GM12878 (cell line): ENCODE measurements at regions not wholly inside any gene's neighbourhood (a gene's known extent, or its start where the extent isn't known, plus 50 kb on each side); places are given as distances from the start of the nearest gene placed in this dataset.

Experiments used
- ATAC-seq: fragments of 200-7000 bp; cut with Tn5 transposase; 3 replicates; pipeline ENCODE4 v1.9.1; 2020; ENCODE audit warnings: mild to moderate bottlenecking, moderate library complexity
- BruUV-seq: library from RNA; stranded (reverse); fragments of 400-500 nt; replicated peaks from 2 replicates; lab custom pipeline; 2021; lab: Mats Ljungman, UMichigan
- CTCF ChIA-PET: fragments of 300-600 bp; sonication (Branson Sonifier 250); formaldehyde crosslinking; extraction: SDS; loops from one replicate; lab custom pipeline; 2021; ENCODE audit warnings: inconsistent platforms; lab: Yijun Ruan, JAX
- POLR2A ChIA-PET: fragments of 350-600 bp; formaldehyde crosslinking; extraction: SDS; loops from one replicate; lab custom pipeline; 2021; ENCODE audit warnings: inconsistent platforms; lab: Charles Lee
- RAD21 ChIA-PET: fragments of 300-600 bp; sonication (Branson Sonifier 250); formaldehyde crosslinking; loops from one replicate; lab custom pipeline; 2023; ENCODE audit warnings: antibody characterized with exemption; ENCODE audit not compliant: unreplicated experiment; lab: Charles Lee
- SMC1A ChIA-PET: fragments of 300-600 bp; sonication (Branson Sonifier 250); formaldehyde crosslinking; loops from one replicate; lab custom pipeline; 2023; ENCODE audit not compliant: unreplicated experiment, uncharacterized antibody; lab: Charles Lee
- DNase-seq: peaks from one replicate; pipeline ENCODE4 v3.0.0-alpha.2; 2011; ENCODE audit warnings: low read depth, low spot score
- FAIRE-seq: peaks from 3 replicates; lab custom pipeline; 2011; peaks lifted over from hg19 to GRCh38; lab: Jason Lieb, UNC
- H2AFZ ChIP-seq: 2 replicates; pipeline ENCODE4 v1.6.0; 2011; ENCODE audit warnings: low read depth, low read length, control low read depth; ENCODE audit not compliant: control insufficient read depth
- H3K27ac ChIP-seq: 2 replicates; pipeline ENCODE4 v1.5.1; 2011; ENCODE audit warnings: control low read depth; ENCODE audit not compliant: control insufficient read depth, insufficient read depth
- H3K27me3 ChIP-seq, 2 experiments: replicated peaks in 1 of 2; 2 replicates each; pipeline versions ENCODE4 v1.6.0 to v1.6.1; 2011; ENCODE audit warnings: low read length in 1 of 2; ENCODE audit not compliant: control insufficient read depth in 2 of 2, insufficient read depth in 2 of 2
- H3K36me3 ChIP-seq, 2 experiments: 2 replicates each; pipeline ENCODE4 v1.5.1; 2011; ENCODE audit warnings: low read length in 1 of 2; ENCODE audit not compliant: control insufficient read depth in 2 of 2, insufficient read depth in 2 of 2
- H3K4me1 ChIP-seq: 2 replicates; pipeline ENCODE4 v1.6.1; 2011; ENCODE audit warnings: mild to moderate bottlenecking, low read length, moderate library complexity, mixed read lengths; ENCODE audit not compliant: control insufficient read depth, insufficient read depth
- H3K4me2 ChIP-seq: 2 replicates; pipeline ENCODE4 v1.6.0; 2011; ENCODE audit warnings: control low read depth; ENCODE audit not compliant: control insufficient read depth, insufficient read depth
- H3K4me3 ChIP-seq: fragments of 200-600 bp; sonication (generic); 2 replicates; pipeline ENCODE4 v1.5.1; 2016
- H3K79me2 ChIP-seq: 2 replicates; pipeline ENCODE4 v1.6.0; 2011; ENCODE audit warnings: low read length; ENCODE audit not compliant: control insufficient read depth, insufficient read depth
- H3K9ac ChIP-seq: 2 replicates; pipeline ENCODE4 v1.8.0; 2011; ENCODE audit warnings: low read length, control low read depth, mixed read lengths; ENCODE audit not compliant: control insufficient read depth, insufficient read depth
- H3K9me3 ChIP-seq: replicated peaks from 3 replicates; pipeline ENCODE4 v1.5.1; 2011; ENCODE audit warnings: mild to moderate bottlenecking, low read length; ENCODE audit not compliant: control insufficient read depth, insufficient read depth
- H4K20me1 ChIP-seq: 2 replicates; pipeline ENCODE4 v1.6.0; 2011; ENCODE audit not compliant: control insufficient read depth, insufficient read depth
- BMI1 ChIP-seq: fragments of 450-650 bp; IDR thresholded peaks from 2 replicates; pipeline ENCODE4 v1.6.1; 2016; ENCODE audit warnings: mild to moderate bottlenecking, moderate library complexity, borderline replicate concordance
- E4F1 ChIP-seq: fragments of 450-650 bp; IDR thresholded peaks from 2 replicates; pipeline ENCODE4 v1.6.1; 2018; ENCODE audit warnings: borderline replicate concordance, mild to moderate bottlenecking; ENCODE audit not compliant: partially characterized antibody
- EZH2 ChIP-seq: IDR thresholded peaks from 2 replicates; pipeline ENCODE4 v1.6.1; 2012; ENCODE audit warnings: low read depth, mild to moderate bottlenecking, control low read depth, inconsistent platforms, low read length, borderline replicate concordance; ENCODE audit not compliant: control insufficient read depth
- MEF2B ChIP-seq: fragments of 450-650 bp; IDR thresholded peaks from 2 replicates; pipeline ENCODE4 v1.6.1; 2018; ENCODE audit warnings: mild to moderate bottlenecking, moderate library complexity; ENCODE audit not compliant: partially characterized antibody, poor library complexity, severe bottlenecking
- NFYB ChIP-seq: IDR thresholded peaks from 2 replicates; pipeline ENCODE4 v1.6.1; 2011; ENCODE audit warnings: low read depth, mild to moderate bottlenecking, low read length, improper control_type of control experiment, moderate library complexity; ENCODE audit not compliant: insufficient read depth
- SRF ChIP-seq, 2 experiments: IDR thresholded peaks; 2 replicates each; pipeline ENCODE4 v1.6.1; 2011; ENCODE audit warnings: low read depth in 2 of 2, low read length in 2 of 2, mild to moderate bottlenecking in 1 of 2, moderate library complexity in 1 of 2
- ZNF384 ChIP-seq: IDR thresholded peaks from 2 replicates; pipeline ENCODE4 v1.6.1; 2012; ENCODE audit warnings: low read depth, mild to moderate bottlenecking, low read length, improper control_type of control experiment, borderline replicate concordance
- WGBS: methylation state at CpG from one replicate; pipeline ENCODE4 v1.1.6; 2016; ENCODE audit warnings: low lambda C conversion rate; ENCODE audit not compliant: insufficient replicate concordance, insufficient coverage; ENCODE audit errors: missing lambda C conversion rate; 5-methylcytosine and 5-hydroxymethylcytosine counted together
- in situ Hi-C: fragments of 300-500 bp; cut with MboI; formaldehyde crosslinking; loops from 9 replicates; pipeline ENCODE4 v1.14.3; 2018; ENCODE audit warnings: mixed read lengths
- intact Hi-C: fragments of 100-400 bp; cut with micrococcal nuclease; formaldehyde crosslinking; loops from one replicate; pipeline ENCODE4 v1.14.2; 2022; ENCODE audit not compliant: unreplicated experiment
- TF ChIP-seq, protein P1 (sequence below): fragments of 450-650 bp; IDR thresholded peaks from 2 replicates; pipeline ENCODE4 v1.6.1; 2017; ENCODE audit warnings: mild to moderate bottlenecking, moderate library complexity

DNA sequence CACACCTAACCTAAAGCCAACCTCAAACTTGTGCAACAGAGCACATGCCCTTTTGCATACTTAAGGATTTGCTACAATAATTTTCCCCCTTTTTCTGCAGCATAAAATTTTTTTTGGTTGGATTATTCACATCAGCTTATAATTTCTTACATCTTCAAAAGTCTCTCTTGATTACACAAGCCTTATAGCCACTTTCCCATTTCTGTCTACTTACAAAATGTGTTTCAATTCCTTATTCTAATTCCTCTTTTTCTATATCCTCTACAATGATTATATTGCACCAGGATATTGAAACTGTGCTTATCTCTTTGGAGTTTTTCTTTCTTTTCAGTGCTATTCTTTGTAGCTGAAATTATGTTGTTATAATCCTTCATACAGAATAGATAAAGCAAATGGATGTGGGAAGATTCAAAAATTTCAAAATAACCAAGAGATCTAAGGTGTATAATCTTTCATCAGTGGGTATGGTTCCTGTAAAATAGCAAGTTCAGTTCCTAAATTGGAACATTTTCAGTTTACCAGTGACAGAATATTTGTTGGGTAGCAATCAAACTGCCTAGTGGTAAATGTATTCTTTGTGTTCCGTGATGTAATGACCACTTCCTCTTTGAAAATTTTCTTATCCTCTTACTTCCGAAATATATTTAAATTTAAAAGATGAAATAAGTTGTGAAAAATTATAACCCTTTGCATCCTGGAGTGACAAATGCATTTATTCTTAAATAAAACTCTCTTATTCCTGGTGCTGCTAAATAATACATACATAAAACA is 386.8 kb upstream of the CHD1 start:
- no peaks in the 10 kb centered on the region for H3K36me3 ChIP-seq
- SMC1A ChIA-PET, result no interaction called here
- H3K4me1 ChIP-seq, result no peaks in the 10 kb centered on the region
- FAIRE-seq, result no peak
- no peak overlapping the region for H3K4me3 ChIP-seq
- no peaks in the 10 kb centered on the region for H3K79me2 ChIP-seq
- no TSS peak for BruUV-seq
- POLR2A ChIA-PET, result no interaction called here
- no peak for DNase-seq
- no peak overlapping the region for H3K4me2 ChIP-seq
- intact Hi-C loops, result no loop called here
- no peaks in the 10 kb centered on the region for H3K9me3 ChIP-seq
- no peak for ATAC-seq
- H2AFZ ChIP-seq, result no peak overlapping the region
- no peaks in the 10 kb centered on the region for H4K20me1 ChIP-seq
- 23% methylated on average over 2 of the region's 2 CpGs for WGBS
- no peak for TF ChIP-seq MEF2B
- TF ChIP-seq NFYB, result no peak
- TF ChIP-seq, protein P1, sequence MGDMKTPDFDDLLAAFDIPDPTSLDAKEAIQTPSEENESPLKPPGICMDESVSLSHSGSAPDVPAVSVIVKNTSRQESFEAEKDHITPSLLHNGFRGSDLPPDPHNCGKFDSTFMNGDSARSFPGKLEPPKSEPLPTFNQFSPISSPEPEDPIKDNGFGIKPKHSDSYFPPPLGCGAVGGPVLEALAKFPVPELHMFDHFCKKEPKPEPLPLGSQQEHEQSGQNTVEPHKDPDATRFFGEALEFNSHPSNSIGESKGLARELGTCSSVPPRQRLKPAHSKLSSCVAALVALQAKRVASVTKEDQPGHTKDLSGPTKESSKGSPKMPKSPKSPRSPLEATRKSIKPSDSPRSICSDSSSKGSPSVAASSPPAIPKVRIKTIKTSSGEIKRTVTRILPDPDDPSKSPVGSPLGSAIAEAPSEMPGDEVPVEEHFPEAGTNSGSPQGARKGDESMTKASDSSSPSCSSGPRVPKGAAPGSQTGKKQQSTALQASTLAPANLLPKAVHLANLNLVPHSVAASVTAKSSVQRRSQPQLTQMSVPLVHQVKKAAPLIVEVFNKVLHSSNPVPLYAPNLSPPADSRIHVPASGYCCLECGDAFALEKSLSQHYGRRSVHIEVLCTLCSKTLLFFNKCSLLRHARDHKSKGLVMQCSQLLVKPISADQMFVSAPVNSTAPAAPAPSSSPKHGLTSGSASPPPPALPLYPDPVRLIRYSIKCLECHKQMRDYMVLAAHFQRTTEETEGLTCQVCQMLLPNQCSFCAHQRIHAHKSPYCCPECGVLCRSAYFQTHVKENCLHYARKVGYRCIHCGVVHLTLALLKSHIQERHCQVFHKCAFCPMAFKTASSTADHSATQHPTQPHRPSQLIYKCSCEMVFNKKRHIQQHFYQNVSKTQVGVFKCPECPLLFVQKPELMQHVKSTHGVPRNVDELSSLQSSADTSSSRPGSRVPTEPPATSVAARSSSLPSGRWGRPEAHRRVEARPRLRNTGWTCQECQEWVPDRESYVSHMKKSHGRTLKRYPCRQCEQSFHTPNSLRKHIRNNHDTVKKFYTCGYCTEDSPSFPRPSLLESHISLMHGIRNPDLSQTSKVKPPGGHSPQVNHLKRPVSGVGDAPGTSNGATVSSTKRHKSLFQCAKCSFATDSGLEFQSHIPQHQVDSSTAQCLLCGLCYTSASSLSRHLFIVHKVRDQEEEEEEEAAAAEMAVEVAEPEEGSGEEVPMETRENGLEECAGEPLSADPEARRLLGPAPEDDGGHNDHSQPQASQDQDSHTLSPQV, result no peak
- no peak for TF ChIP-seq BMI1
- no peak for TF ChIP-seq ZNF384
- no peak for TF ChIP-seq E4F1
- no peak for TF ChIP-seq SRF (IDR thresholded peaks at IDR 0.05; ENCODE audit: low read depth in 2 of 2, low read length in 2 of 2)
- TF ChIP-seq EZH2, result no peak
- in situ Hi-C loops, result no loop called here
- no peak overlapping the region for H3K27ac ChIP-seq
- no peaks in the 10 kb centered on the region for H3K27me3 ChIP-seq
- no peak overlapping the region for H3K9ac ChIP-seq
- CTCF ChIA-PET, result no interaction called here
- RAD21 ChIA-PET, result no interaction called here
